ENCODE measurements at regions not wholly inside any gene's neighbourhood (a gene's known extent, or its start where the extent isn't known, plus 50 kb on each side); places are given as distances from the start of the nearest gene placed in this dataset.

- TF ChIP-seq EGR1 (IDR thresholded peaks at IDR 0.05) (no peak), YY1 (IDR thresholded peaks at IDR 0.05; ENCODE audit: low read depth) (no peak), USF1 (IDR thresholded peaks at IDR 0.05) (no peak)
Observed at GRCh38 chr13:62799038-62799535, 1383.4 kb upstream of the PCDH20 start.

- TF ChIP-seq EP300 (IDR thresholded peaks at IDR 0.05; ENCODE audit: borderline replicate concordance) (no peak), ZBTB7A (IDR thresholded peaks at IDR 0.05; ENCODE audit: low read depth) (no peak), FOXM1 (IDR thresholded peaks at IDR 0.05; ENCODE audit: borderline replicate concordance, low read depth) (no peak), EGR1 (IDR thresholded peaks at IDR 0.05) (no peak), CREB1 (IDR thresholded peaks at IDR 0.05; ENCODE audit: low read depth) (no peak), REST (IDR thresholded peaks at IDR 0.05; ENCODE audit: low read depth) (no peak), RAD21 (IDR thresholded peaks at IDR 0.05; ENCODE audit: low read depth) (no peak), CEBPB (IDR thresholded peaks at IDR 0.05) (no peak)
Observed at GRCh38 chr13:62793850-62794249, 1378.2 kb upstream of the PCDH20 start.

GRCh38 chr13:62781866-62782265 is 1366.2 kb upstream of the PCDH20 start:
- no peak for TF ChIP-seq CEBPB (IDR thresholded peaks at IDR 0.05)
- TF ChIP-seq CREB1 (IDR thresholded peaks at IDR 0.05; ENCODE audit: low read depth): no peak
- TF ChIP-seq EGR1 (IDR thresholded peaks at IDR 0.05): no peak
- no peak for TF ChIP-seq ZBTB7A (IDR thresholded peaks at IDR 0.05; ENCODE audit: low read depth)
- no peak for TF ChIP-seq EP300 (IDR thresholded peaks at IDR 0.05; ENCODE audit: borderline replicate concordance)
- no peak for TF ChIP-seq MAX (IDR thresholded peaks at IDR 0.05)

GRCh38 chr13:62779161-62779560 is 1363.5 kb upstream of the PCDH20 start:
- no peak for TF ChIP-seq YY1 (IDR thresholded peaks at IDR 0.05; ENCODE audit: low read depth)
- TF ChIP-seq CREB1 (IDR thresholded peaks at IDR 0.05; ENCODE audit: low read depth): no peak
- TF ChIP-seq TEAD4 (IDR thresholded peaks at IDR 0.05): no peak
- no peak for TF ChIP-seq TCF12 (IDR thresholded peaks at IDR 0.05; ENCODE audit: low read depth)
- TF ChIP-seq USF1 (IDR thresholded peaks at IDR 0.05): no peak
- no peak for TF ChIP-seq FOXM1 (IDR thresholded peaks at IDR 0.05; ENCODE audit: borderline replicate concordance, low read depth)
- TF ChIP-seq TAF1 (IDR thresholded peaks at IDR 0.05; ENCODE audit: low read depth): no peak
- TF ChIP-seq MAX (IDR thresholded peaks at IDR 0.05): no peak
- TF ChIP-seq ZBTB7A (IDR thresholded peaks at IDR 0.05; ENCODE audit: low read depth): no peak
- TF ChIP-seq CEBPB (IDR thresholded peaks at IDR 0.05): no peak

- TF ChIP-seq EP300 (IDR thresholded peaks at IDR 0.05; ENCODE audit: borderline replicate concordance) (no peak), REST (IDR thresholded peaks at IDR 0.05; ENCODE audit: low read depth) (no peak)
Observed at GRCh38 chr13:62767473-62767872, 1351.8 kb upstream of the PCDH20 start.

- TF ChIP-seq CEBPB (IDR thresholded peaks at IDR 0.05): no peak
- TF ChIP-seq NFIC (IDR thresholded peaks at IDR 0.05): no peak
- TF ChIP-seq RAD21 (IDR thresholded peaks at IDR 0.05; ENCODE audit: low read depth): no peak
- no peak for TF ChIP-seq CREB1 (IDR thresholded peaks at IDR 0.05; ENCODE audit: low read depth)
- no peak for TF ChIP-seq TCF12 (IDR thresholded peaks at IDR 0.05; ENCODE audit: low read depth)
- no peak for TF ChIP-seq REST (IDR thresholded peaks at IDR 0.05; ENCODE audit: low read depth)
- no peak for TF ChIP-seq YY1 (IDR thresholded peaks at IDR 0.05; ENCODE audit: low read depth)
- no peak for TF ChIP-seq MAX (IDR thresholded peaks at IDR 0.05)
- no peak for TF ChIP-seq USF1 (IDR thresholded peaks at IDR 0.05)
- no peak for TF ChIP-seq EP300 (IDR thresholded peaks at IDR 0.05; ENCODE audit: borderline replicate concordance)
- TF ChIP-seq TEAD4 (IDR thresholded peaks at IDR 0.05): no peak
- no peak for TF ChIP-seq EGR1 (IDR thresholded peaks at IDR 0.05)
- TF ChIP-seq FOXM1 (IDR thresholded peaks at IDR 0.05; ENCODE audit: borderline replicate concordance, low read depth): no peak
- no peak for TF ChIP-seq TAF1 (IDR thresholded peaks at IDR 0.05; ENCODE audit: low read depth)
- TF ChIP-seq ZBTB7A (IDR thresholded peaks at IDR 0.05; ENCODE audit: low read depth): no peak
Observed at GRCh38 chr13:62760724-62761123, 1345.1 kb upstream of the PCDH20 start.
